ENCODE measurements at regions not wholly inside any gene's neighbourhood (a gene's known extent, or its start where the extent isn't known, plus 50 kb on each side); places are given as distances from the start of the nearest gene placed in this dataset.

DNA sequence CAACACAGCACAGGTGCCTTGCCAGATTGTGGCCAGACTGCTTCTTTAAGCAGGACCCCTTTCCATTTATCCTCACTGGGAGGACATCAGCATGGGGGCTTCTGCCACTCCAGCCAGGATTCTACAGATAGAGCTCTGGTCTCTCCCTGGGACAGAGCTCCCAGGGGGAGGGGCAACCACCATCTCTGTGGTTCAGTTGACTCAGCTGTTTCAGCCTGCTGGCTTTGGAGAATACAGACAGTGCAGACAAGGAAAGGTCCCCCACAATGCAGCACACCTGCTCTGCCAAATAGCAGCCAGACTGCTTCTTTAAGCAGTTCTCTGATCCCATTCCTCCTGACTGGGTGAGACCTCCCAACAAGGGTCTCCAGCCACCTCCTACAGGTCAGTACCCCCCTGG, 132.8 kb downstream of the OR2K2 start:
- Histone ChIP-seq H3K27ac (ENCODE audit: insufficient read depth, low read length) (no peak overlapping the region), H4K5ac (ENCODE audit: low read depth, low read length) (no peak overlapping the region), H3K9me1 (ENCODE audit: insufficient read depth, low read length) (no peaks in the 10 kb centered on the region), H2AK5ac (ENCODE audit: low read depth, low read length) (no peak overlapping the region), H3K4me3 (ENCODE audit: insufficient read depth, low read depth, low read length) (no peak overlapping the region), H3K4ac (ENCODE audit: low read depth, low read length) (no peak overlapping the region), H3K79me1 (ENCODE audit: low read depth in 1 of 2, low read length in 2 of 2) (no peaks in the 10 kb centered on the region), H3K14ac (replicated peaks; ENCODE audit: low read depth, low read length) (no peak overlapping the region), H3K36me3 (ENCODE audit: control insufficient read depth, insufficient read depth, low read length) (no peaks in the 10 kb centered on the region), H3K18ac (ENCODE audit: low read depth, low read length) (no peak overlapping the region), H4K20me1 (ENCODE audit: insufficient read depth, low read length) (no peaks in the 10 kb centered on the region), H3K9me3 (ENCODE audit: control insufficient read depth, insufficient read depth, low read length) (peaks cover 3% of the 10 kb centered on the region), H2BK15ac (ENCODE audit: low read depth, low read length) (no peak overlapping the region), H4K8ac (ENCODE audit: low read depth in 2 of 2, low read length in 2 of 2) (no peak overlapping the region), H2AK9ac (replicated peaks; ENCODE audit: low read depth, low read length, poor library complexity) (peak overlapping the region; percentile 42), H3K9ac (ENCODE audit: low read depth, low read length) (no peak overlapping the region), H2BK5ac (ENCODE audit: low read depth, low read length, poor library complexity, severe bottlenecking) (no peak overlapping the region), H3K56ac (ENCODE audit: extremely low read depth, insufficient read depth, low read length) (no peak overlapping the region), H2BK20ac (ENCODE audit: low read depth, low read length) (no peak overlapping the region), H4K91ac (ENCODE audit: insufficient read depth, low read depth, low read length) (no peak overlapping the region), H3K23ac (ENCODE audit: low read depth, low read length) (no peak overlapping the region), H3K4me2 (ENCODE audit: low read depth, low read length) (no peak overlapping the region), H3K27me3 (ENCODE audit: control insufficient read depth, insufficient read depth, low read length) (no peaks in the 10 kb centered on the region), H2BK120ac (ENCODE audit: low read depth, low read length) (no peak overlapping the region), H2AFZ (replicated peaks; ENCODE audit: low read length, poor library complexity) (no peak overlapping the region), H3K4me1 (ENCODE audit: control insufficient read depth, insufficient read depth, low read length) (no peaks in the 10 kb centered on the region)
- dilution Hi-C loops (cut with HindIII; ENCODE audit: low sequenced_read_pairs, unreplicated experiment) = no loop called here
- ChIA-PET CTCF (no interaction called here), POLR2A (ENCODE audit: unreplicated experiment) (no interaction called here)
- in situ Hi-C loops (cut with MboI; ENCODE audit: low sequenced_read_pairs) = no loop called here
- ATAC-seq (ENCODE audit: low read depth) (no peak), DNase-seq (no peak)
- TF ChIP-seq POLR2A (IDR thresholded peaks at IDR 0.05; ENCODE audit: low read depth, low read length) = no peak
- TF ChIP-seq, protein P1, sequence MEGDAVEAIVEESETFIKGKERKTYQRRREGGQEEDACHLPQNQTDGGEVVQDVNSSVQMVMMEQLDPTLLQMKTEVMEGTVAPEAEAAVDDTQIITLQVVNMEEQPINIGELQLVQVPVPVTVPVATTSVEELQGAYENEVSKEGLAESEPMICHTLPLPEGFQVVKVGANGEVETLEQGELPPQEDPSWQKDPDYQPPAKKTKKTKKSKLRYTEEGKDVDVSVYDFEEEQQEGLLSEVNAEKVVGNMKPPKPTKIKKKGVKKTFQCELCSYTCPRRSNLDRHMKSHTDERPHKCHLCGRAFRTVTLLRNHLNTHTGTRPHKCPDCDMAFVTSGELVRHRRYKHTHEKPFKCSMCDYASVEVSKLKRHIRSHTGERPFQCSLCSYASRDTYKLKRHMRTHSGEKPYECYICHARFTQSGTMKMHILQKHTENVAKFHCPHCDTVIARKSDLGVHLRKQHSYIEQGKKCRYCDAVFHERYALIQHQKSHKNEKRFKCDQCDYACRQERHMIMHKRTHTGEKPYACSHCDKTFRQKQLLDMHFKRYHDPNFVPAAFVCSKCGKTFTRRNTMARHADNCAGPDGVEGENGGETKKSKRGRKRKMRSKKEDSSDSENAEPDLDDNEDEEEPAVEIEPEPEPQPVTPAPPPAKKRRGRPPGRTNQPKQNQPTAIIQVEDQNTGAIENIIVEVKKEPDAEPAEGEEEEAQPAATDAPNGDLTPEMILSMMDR (conservative IDR thresholded peaks at IDR 0.05; ENCODE audit: low read depth, low read length) = no peak
- no peak for TF ChIP-seq CHD1 (IDR thresholded peaks at IDR 0.05; ENCODE audit: low read depth, low read length)
- TF ChIP-seq SMC3 (IDR thresholded peaks at IDR 0.05; ENCODE audit: low read depth, low read length) = no peak
- TF ChIP-seq FOS (IDR thresholded peaks at IDR 0.05; ENCODE audit: low read depth, low read length) = no peak
- TF ChIP-seq CEBPB (IDR thresholded peaks at IDR 0.05; ENCODE audit: low read depth, low read length) = no peak
- no peak for TF ChIP-seq MXI1 (IDR thresholded peaks at IDR 0.05; ENCODE audit: borderline replicate concordance, low read depth, low read length)
- no peak for TF ChIP-seq BHLHE40 (IDR thresholded peaks at IDR 0.05; ENCODE audit: low read depth, low read length)
- TF ChIP-seq, protein P2, sequence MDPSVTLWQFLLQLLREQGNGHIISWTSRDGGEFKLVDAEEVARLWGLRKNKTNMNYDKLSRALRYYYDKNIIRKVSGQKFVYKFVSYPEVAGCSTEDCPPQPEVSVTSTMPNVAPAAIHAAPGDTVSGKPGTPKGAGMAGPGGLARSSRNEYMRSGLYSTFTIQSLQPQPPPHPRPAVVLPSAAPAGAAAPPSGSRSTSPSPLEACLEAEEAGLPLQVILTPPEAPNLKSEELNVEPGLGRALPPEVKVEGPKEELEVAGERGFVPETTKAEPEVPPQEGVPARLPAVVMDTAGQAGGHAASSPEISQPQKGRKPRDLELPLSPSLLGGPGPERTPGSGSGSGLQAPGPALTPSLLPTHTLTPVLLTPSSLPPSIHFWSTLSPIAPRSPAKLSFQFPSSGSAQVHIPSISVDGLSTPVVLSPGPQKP (IDR thresholded peaks at IDR 0.05; ENCODE audit: borderline replicate concordance, low read depth, low read length) = no peak
- TF ChIP-seq MAZ (IDR thresholded peaks at IDR 0.05; ENCODE audit: borderline replicate concordance, low read depth, low read length) = no peak
- TF ChIP-seq, protein P3, sequence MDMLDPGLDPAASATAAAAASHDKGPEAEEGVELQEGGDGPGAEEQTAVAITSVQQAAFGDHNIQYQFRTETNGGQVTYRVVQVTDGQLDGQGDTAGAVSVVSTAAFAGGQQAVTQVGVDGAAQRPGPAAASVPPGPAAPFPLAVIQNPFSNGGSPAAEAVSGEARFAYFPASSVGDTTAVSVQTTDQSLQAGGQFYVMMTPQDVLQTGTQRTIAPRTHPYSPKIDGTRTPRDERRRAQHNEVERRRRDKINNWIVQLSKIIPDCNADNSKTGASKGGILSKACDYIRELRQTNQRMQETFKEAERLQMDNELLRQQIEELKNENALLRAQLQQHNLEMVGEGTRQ (IDR thresholded peaks at IDR 0.05; ENCODE audit: low read depth, low read length) = no peak
- BruUV-seq (replicated peaks) = no TSS peak
- intact Hi-C loops (cut with micrococcal nuclease) = no loop called here

Data from IMR-90 (cell line).